ENCODE measurements at regions not wholly inside any gene's neighbourhood (a gene's known extent, or its start where the extent isn't known, plus 50 kb on each side); places are given as distances from the start of the nearest gene placed in this dataset.
A peak's percentile ranks its signal among the peaks of the same experiment; 100 is the strongest.

GRCh38 chr14:22226381-22226780, 362.6 kb downstream of the DAD1 start:
- peak overlapping the region; percentile 71 for H2AFZ ChIP-seq (ENCODE audit: insufficient read depth, low read depth, low read length, poor library complexity, severe bottlenecking)
- no peaks in the 10 kb centered on the region for H3K36me3 Mint-ChIP-seq
- 0% methylated on average over 4 of the region's 8 CpGs for WGBS (ENCODE audit: insufficient coverage)

GRCh38 chr14:22225516-22226140, 363.4 kb downstream of the DAD1 start:
- intact Hi-C loops (cut with micrococcal nuclease): no loop called here
- Mint-ChIP-seq H3K9me3 (no peaks in the 10 kb centered on the region), H3K27ac (no peak overlapping the region), H3K36me3 (no peaks in the 10 kb centered on the region), H3K4me3 (no peak overlapping the region), H3K4me1 (peaks cover 31% of the 10 kb centered on the region), H3K27me3 (ENCODE audit: low read depth in 3 of 3) (peaks cover 0 to 13% (median 5%) of the 10 kb centered on the region in 3 donors)
- H3K27ac ChIP-seq (ENCODE audit: low read depth in 1 of 2, low read length in 2 of 2): no peak overlapping the region
- peak overlapping the region in 1 of 3 experiments; percentile 60 for H3K4me3 ChIP-seq (replicated peaks in 1 of 3; ENCODE audit: low read depth in 2 of 3, low read length in 3 of 3)
- peak overlapping the region; percentile 71 for H2AFZ ChIP-seq (ENCODE audit: insufficient read depth, low read depth, low read length, poor library complexity, severe bottlenecking)
- DNase-seq: no peak
- whole genome bisulfite sequencing (ENCODE audit: insufficient coverage): no CpG with 5 or more reads among the region's 4 CpGs
- no peaks in the 10 kb centered on the region for H3K36me3 ChIP-seq (replicated peaks in 1 of 2; ENCODE audit: control insufficient read depth in 1 of 2, insufficient read depth in 2 of 2, low read length in 2 of 2)
- no peak for TF ChIP-seq CTCF (IDR thresholded peaks at IDR 0.05)
- H3K27me3 ChIP-seq (ENCODE audit: control insufficient read depth in 2 of 2, insufficient read depth in 2 of 2, low read length in 2 of 2): peaks cover 2 to 3% of the 10 kb centered on the region in 2 donors
- H3K4me1 ChIP-seq (ENCODE audit: control insufficient read depth in 1 of 2, insufficient read depth in 2 of 2, low read length in 2 of 2): peaks cover 18 to 20% of the 10 kb centered on the region in 2 donors
- no peak overlapping the region for H3K9ac ChIP-seq (ENCODE audit: insufficient read depth, low read length, poor library complexity, severe bottlenecking)
- H3K4me2 ChIP-seq (replicated peaks; ENCODE audit: extremely low read depth, low read length, poor library complexity, severe bottlenecking): peak overlapping the region; percentile 63
- H3K79me2 ChIP-seq (ENCODE audit: insufficient read depth, low read length): no peaks in the 10 kb centered on the region
- no peaks in the 10 kb centered on the region for H3K9me3 ChIP-seq (replicated peaks in 1 of 2; ENCODE audit: control insufficient read depth in 1 of 2, insufficient read depth in 1 of 2, low read length in 2 of 2)
- no peaks in the 10 kb centered on the region for H4K20me1 ChIP-seq (ENCODE audit: insufficient read depth, low read length)

More at GRCh38 chr14:22226381-22226780, 362.6 kb downstream of the DAD1 start:
- Histone ChIP-seq H3K27me3 (ENCODE audit: control insufficient read depth in 2 of 2, insufficient read depth in 2 of 2, low read length in 2 of 2) (peaks cover 2 to 3% of the 10 kb centered on the region in 2 donors), H3K4me3 (replicated peaks in 1 of 3; ENCODE audit: low read depth in 2 of 3, low read length in 3 of 3) (peak overlapping the region in 1 of 3 experiments; percentile 60), H3K9me3 (replicated peaks in 1 of 2; ENCODE audit: control insufficient read depth in 1 of 2, insufficient read depth in 1 of 2, low read length in 2 of 2) (no peaks in the 10 kb centered on the region), H3K9ac (ENCODE audit: insufficient read depth, low read length, poor library complexity, severe bottlenecking) (no peak overlapping the region), H3K27ac (ENCODE audit: low read depth in 1 of 2, low read length in 2 of 2) (peak overlapping the region in 1 of 2 donors; percentile 49), H3K4me2 (replicated peaks; ENCODE audit: extremely low read depth, low read length, poor library complexity, severe bottlenecking) (peak overlapping the region; percentile 63), H3K4me1 (ENCODE audit: control insufficient read depth in 1 of 2, insufficient read depth in 2 of 2, low read length in 2 of 2) (peaks cover 18 to 20% of the 10 kb centered on the region in 2 donors), H3K36me3 (replicated peaks in 1 of 2; ENCODE audit: control insufficient read depth in 1 of 2, insufficient read depth in 2 of 2, low read length in 2 of 2) (no peaks in the 10 kb centered on the region), H4K20me1 (ENCODE audit: insufficient read depth, low read length) (no peaks in the 10 kb centered on the region), H3K79me2 (ENCODE audit: insufficient read depth, low read length) (no peaks in the 10 kb centered on the region)
- peak; percentile 44 to 70 (median 66) for DNase-seq
- TF ChIP-seq CTCF (IDR thresholded peaks at IDR 0.05): no peak
- intact Hi-C loops (cut with micrococcal nuclease): no loop called here
- Mint-ChIP-seq H3K27me3 (ENCODE audit: low read depth in 3 of 3) (peaks cover 0 to 10% (median 5%) of the 10 kb centered on the region in 3 donors), H3K4me1 (peaks cover 32% of the 10 kb centered on the region), H3K4me3 (peak overlapping the region; percentile 34 to 75), H3K9me3 (no peaks in the 10 kb centered on the region), H3K27ac (peak overlapping the region in 5 of 7 donors; percentile 21 to 61 (median 58))

Data from CD14-positive monocyte (primary cell).